ENCODE measurements at regions not wholly inside any gene's neighbourhood (a gene's known extent, or its start where the extent isn't known, plus 50 kb on each side); places are given as distances from the start of the nearest gene placed in this dataset.

DNA sequence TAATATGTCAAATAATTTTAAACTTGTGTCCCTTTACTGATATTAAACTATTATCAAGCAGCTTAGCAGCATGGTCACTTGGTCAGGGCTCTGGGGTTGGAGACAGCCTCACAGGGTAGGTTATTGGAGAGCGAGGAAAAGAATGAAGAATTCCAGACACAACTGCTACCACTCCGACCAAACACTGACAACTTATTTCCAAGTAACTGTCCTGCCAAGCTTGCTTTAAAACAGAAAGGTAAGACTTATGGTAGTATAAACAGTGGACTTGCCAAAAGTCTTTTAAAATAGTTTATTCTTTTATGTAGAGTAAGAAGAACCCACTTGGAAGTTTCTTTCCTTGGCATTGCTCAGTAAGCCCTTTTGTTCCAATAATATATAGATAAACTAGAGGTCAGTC is 364.1 kb downstream of the DEPDC1B start:
- DNase-seq, result no peak

DNA sequence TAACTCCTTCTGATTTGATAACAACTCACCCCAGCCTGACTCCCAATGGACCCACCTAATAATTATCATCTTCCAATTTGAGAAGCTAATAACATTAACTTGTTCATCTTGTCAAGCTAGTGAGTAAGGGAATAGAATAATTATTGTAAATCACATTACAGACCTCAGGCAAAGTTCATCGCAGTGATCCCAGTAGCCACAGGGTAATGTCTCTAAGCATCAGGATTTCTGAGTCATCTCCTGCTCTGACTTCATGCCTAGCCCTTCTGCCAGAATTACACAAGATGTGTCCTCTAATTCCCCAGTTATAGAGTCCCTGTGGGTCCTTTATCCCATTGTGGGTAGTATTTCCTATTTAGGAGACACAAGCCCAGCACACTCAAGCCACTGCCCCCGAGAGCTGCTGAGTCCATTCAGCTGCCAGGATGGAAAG is 365.7 kb downstream of the DEPDC1B start:
- DNase-seq, result no peak

DNA sequence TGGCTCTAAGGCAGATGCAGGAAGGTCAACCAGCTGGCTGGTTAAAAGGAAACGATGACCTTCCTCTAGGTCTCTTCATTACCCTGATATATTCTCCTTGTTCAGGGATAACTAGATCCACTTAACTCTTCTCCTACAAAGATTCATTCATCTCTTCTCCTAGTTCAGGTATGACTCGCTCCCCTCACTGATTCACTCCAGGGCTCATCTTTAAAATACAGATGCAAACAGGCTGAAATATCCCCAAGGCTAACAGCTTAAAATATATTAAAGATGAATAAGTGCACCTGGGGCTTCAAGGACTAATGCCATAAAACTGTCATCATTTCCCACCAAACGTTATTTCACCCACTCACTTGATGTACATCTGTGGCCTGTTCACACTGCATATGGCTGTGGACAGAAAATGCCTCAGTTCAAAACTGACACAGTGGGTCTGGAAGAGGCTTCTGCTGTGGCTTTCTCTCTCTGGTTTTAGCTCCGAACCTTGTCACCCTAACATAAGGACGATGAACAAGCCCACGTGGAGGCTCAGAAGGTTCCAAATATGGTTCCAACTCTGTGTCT is 366.9 kb downstream of the DEPDC1B start:
- no peak for DNase-seq

DNA sequence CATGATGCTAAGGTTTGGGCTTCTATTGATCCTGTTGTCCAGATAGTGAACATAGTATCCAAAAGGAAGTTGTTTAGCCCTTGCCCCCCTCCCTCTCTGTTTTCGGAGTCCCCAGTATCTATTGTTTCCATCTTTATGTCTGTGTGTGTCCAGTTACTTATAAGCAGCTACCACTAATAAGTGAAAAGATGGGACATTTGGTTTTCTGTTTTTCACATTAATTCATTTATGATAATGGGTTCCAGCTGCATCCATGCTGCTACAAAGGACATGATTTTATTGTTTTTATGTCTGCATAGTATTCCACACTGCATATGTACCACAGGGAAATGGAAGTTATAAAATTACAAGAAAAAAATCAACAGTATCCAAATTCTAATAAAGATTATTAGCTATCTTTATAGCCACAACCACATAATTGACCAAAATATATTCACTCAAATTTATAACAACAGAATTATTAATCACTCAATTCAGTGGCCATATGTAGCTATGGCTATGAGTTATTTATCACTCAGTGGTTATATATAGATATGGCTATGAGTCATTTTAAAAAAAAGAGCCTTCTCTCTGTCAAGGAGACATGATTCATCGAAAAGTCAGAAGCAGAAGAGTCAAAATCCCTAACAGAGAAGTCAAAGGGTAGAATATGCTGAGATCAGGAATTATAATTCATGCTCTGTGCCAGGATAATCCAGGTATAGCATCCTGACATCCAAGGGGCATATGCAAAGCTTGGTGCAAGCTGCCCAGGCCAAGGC is 367.5 kb downstream of the DEPDC1B start:
- DNase-seq, result no peak

DNA sequence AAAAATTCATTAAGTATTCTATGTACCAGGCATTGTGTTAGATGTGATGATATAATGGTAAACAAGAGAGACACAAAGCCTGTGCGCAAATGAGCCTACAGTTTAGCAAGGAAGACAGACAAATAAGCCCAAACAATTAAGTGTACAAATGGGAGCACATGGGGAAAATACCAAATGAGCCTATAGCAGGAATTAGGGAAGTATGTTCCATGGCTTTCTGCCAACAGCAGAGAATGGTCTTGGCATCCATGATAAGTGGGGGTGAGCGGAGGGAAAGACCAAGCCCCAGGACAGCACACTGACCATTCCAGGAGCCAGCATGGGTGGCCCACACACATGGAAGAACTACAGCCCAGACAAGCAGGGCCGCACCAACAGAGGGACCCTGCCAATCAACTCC is 369.7 kb downstream of the DEPDC1B start:
- DNase-seq, result no peak

DNA sequence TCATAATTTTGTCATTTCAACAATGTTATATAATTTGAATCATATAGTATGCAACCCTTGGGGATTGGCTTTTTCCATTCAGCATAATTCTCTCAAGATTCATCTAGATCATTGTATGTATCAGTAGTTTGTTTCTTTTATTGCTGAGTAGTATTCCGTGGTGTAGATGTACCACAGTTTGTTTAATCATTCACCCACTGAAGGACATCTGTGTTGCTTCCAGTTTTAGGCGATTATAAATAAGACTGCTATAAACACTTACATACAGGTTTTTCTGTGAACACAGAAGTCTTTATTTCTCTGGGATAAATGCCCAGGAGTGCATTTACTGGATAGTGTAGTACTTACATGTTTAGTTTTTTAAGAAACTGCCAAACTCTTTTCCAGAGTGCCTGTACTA is 374.1 kb downstream of the DEPDC1B start:
- DNase-seq, result no peak

DNA sequence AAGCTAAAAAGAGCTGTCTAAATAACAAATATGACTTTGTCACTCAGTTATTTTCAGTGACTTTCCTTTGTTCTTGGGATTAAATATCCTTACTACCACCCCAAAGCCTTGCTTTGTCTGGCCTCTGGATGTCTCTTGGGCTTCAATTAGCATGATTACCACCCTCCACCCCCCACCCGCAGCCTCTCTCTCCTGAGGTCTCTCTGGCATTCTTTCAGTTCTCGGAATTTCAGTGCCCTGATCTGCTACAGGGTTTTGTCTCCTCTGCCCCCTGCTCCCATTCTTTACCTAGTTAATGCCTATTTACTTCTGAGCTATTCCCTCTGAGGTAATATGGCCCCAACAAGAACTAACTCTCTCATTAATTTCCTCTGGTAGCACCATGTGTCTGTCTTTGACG is 376.4 kb downstream of the DEPDC1B start:
- no peak for DNase-seq

DNA sequence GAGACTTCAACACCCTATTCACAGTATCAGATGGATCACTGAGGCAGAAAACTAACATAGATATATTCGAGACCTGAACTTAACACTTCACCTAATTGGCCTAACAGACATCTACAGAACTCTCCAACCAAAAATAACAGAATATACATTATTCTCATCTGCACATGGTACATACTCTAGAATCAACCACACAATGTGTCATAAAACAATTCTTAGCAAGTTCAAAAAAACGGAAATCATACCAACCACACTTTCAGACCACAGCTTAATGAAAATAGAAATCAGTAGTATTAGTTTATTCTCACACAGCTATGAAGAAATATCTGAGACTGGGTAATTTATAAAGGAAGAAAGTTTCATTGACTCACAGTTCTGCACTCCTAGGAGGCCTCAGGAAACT is 387.9 kb downstream of the DEPDC1B start:
- DNase-seq, result no peak

DNA sequence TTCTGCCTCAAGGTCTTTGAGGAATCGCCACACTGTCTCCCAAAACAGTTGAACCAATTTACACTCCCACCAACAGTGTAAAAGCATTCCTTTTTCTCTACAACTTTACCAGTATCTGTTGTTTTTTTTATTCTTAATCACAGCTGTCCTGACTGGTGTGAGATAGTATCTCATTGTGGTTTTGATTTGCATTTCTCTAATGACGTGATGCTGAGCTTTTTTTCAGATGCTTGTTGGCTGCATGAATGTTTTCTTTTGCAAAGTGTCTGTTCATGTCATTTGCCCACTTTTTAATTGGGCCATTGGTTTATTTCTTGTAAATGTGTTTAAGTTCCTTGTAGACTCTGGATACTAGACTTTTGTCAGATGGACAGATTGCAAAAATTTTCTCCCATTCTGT is 400.0 kb downstream of the DEPDC1B start:
- DNase-seq, result no peak

DNA sequence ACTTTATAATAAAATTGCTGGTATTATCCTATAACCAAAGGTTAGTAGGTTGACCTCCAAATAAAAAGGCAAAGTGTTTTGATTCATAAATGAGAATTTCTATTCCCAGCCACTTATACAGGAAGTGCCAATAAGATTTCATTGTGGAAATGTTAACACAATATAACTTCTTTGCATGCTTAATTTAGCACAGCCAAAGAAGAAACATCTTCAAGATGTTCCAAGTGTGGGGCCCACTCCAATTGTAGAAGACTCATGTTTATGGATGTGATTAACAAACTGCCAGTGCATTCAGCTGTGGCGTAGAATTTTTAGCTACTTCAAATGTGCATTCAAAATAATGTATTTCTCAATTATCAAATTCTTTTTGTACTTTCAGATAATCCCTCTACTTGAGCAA is 402.3 kb downstream of the DEPDC1B start:
- DNase-seq, result no peak

DNA sequence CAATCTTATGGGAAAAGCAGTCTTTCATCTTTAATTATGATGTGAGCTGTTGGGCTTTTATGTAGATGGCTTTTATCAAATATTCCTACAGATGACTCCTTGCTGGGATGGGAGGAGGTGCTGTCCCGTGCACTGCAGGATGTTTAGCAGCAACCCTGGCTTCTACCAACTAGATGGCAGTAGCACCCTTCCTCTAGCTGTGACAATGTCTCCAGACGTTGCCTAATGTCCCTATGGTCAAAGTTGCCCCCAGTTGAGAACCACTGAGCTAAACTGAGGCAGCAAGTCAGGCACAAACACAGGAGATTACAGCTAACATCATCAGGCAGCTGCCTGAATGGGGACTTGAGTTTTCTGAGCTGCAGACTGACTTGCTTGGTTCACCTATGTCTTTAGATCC is 401.9 kb upstream of the PDE4D start:
- no peak for DNase-seq

DNA sequence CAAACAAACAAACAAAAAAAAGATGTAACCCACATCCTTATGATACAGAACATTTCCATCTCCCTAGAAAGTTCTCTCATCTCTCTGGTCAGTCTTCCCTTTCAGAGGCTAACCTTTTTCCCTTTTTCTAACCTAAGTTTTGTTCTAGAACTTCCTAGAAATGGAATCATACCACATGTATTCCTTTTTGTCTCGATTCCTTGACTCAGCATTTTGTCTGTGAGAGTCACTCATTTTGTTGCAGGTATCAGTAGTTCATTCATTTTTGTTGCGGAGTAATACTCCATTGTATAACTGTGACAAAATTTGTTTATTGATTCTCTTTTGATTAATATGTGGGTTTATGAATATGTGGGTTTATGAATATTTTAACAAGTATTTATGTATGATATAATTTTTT is 400.0 kb upstream of the PDE4D start:
- no peak for DNase-seq

DNA sequence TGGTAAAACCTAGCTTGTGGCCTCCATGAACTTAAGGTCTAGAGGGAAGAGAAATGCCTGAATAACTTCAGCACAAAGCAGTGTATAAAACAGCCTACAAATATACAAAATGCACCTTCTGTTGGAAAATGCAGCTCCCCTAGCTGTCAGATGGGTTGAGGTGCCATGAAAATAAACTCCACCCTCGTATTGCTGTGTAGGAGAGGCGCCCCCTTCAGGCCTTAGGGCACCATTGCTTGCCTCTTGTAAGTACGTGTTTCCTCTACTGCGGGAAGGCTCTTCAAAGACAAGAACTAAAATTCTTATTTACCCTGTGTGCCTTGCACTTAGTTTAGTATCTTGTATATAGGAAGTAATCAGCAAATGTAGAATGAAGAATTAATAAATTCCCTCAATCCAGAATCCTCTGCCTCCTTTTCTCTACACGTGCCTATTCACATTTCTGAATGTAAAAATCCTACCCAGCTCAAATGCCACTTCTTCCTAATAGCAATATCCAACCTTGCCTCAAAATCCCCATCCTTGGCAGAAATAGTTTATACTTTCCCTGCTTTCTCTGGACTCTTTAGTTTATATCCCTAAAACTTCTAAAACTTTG is 393.7 kb upstream of the PDE4D start:
- no peak for DNase-seq

DNA sequence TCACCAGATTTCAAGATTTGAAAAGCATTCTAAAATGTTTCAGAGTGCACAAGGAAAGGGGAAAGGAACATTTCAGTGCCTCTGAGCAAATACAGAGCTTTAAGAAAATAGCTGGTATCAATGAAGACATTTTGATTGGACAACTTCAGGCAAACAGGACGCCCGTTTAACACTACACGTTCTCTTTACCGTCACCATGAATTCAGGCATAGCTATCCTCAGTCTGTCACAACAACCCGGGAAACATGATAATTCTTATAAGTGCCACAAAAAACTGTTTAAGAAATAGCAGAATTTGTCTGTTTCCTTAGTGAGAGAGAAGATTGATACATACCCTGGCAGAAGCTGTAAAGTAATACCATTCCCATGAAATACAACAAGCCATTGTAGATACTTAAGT is 392.4 kb upstream of the PDE4D start:
- DNase-seq, result no peak

DNA sequence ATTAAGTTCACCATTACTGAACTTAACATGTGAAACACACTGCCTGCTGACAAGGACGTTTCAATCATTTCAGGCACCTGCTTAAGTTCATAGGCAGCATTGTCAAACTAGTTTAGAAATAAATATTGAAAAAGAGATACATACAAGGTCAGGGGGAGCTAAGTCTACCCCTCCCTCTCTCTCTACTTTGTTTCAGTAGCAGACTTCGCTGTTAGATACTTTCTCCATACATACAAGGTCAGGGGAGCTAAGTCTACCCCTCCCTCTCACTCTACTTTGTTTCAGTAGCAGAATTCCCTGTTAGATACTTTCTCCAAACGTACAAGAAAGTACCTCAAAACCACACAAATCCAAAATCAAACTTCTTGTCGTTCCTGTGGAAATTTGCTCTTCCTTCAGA is 387.4 kb upstream of the PDE4D start:
- DNase-seq, result no peak

DNA sequence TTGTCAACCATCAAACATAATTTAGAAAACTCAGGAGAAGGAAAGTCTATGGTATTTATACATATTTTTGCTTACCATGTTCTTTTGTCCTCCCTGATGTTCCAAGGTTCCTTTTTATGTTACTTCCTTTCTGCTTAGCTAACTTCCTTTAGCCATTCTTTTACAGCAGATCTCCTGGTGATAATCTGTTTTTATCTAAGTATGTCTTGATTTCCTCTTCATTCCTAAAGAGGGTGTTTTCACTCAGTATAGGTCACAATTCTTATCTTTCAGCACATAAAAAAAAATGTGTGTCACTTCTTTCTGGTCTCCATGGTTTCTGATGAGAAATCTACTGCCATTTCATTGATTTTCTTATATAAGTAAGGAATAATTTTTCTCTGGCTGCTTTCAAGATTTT is 384.4 kb upstream of the PDE4D start:
- no peak for DNase-seq

DNA sequence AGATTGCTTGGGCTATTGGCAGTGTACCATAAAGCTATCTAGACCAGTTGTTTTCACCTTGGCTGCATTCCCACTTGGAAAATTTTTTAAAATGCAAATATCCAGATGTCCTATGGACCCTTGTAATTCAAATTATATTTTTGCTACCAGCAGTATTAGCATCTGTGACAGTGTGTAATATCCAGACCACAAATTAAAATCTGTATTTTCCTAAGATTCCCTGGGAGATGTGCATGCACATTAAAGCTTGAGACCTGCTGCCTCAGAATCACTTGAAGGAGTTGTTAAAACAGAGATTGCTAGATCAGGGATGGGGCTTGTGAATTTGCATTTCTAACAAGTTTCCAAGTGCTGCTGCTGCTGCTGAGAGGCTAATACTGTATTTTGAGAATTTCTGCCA is 381.2 kb upstream of the PDE4D start:
- no peak for DNase-seq

DNA sequence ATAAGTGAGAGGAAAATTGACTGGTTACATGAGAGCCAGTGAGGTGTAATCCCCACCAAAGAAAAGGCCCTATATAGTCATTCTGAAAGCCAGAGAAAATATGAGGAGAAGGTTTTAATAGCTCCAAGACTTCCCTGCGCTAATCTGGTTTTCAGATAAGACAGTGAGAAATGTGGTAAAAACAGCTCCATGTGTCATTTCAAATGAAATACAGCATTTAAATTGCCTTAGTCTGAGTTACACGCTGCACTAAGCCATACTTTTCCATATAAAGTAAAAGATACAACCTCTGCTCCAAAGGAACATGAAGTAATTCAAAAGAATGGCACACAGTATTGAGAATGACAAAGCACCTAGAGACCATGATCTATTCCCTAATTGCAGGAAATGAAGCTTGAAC is 378.0 kb upstream of the PDE4D start:
- DNase-seq, result no peak

DNA sequence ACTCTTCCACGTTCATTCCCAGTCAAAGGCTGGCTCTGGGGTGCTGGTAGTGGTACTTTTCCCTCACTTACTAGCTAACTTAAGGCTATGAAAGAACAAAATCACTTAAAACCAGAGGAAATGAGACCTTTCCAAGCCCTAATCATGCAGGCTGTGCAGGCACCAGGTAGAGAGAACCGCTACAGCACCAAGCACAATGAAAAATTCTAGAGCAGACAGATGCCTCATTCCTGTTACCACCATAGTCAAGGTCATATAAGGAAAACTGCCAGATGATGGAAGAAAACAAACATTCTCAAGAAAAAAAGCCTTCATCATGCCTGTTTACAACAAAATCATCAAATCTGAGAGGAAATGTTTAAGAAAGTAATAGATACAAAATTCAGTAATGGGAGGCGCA is 374.4 kb upstream of the PDE4D start:
- DNase-seq, result no peak

DNA sequence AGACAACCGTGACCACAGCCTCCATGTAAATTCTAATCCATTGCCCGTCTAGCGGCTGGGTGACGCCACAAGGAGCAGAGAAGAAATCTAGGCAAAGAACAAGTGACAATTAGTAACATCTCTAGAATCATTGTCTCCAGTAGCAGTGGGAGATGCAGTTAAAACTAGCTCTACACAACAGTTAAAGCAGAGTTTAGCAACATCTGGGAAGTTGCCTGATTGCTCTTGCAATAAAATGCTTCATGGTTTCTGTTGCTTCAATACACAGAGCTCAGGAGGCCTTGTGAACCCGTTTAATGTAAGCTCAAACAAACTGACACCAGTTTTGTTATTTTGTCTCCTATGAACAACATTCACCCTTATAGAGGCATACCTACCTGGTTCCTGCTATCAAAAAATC is 369.8 kb upstream of the PDE4D start:
- DNase-seq, result no peak

DNA sequence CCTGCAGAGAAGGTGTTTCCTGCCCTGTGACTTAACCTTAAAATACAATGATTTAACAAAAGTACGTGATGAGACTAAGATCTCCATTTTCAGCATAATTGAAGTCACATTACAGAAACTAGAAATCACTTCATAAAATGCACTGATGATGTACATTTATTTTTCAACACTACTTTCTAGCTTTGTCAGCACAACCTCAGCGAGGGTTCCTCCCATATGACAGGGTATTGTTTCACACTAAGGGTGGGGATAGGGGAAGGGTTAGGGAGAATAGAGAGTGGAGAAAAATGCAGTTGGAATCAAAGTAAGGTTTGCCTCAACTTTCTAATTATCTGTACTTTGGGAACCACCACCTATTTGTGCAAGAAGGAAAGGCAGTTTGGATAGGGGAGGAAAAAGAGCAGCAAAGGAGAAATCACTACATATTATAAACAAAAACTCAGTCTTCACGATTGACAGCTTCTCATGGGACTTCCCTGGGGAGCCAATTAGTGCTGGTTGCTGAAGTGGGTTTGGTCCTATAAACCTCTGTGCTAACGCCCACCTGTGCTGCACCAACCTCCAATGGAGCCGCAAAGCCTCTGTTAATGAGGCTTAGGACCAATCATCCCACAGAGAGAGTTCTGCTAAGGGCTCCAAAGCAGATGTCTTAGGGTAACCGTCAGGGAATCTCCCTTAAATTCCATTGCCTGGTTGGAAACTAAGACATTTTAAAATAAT is 369.2 kb upstream of the PDE4D start:
- no peak for DNase-seq

DNA sequence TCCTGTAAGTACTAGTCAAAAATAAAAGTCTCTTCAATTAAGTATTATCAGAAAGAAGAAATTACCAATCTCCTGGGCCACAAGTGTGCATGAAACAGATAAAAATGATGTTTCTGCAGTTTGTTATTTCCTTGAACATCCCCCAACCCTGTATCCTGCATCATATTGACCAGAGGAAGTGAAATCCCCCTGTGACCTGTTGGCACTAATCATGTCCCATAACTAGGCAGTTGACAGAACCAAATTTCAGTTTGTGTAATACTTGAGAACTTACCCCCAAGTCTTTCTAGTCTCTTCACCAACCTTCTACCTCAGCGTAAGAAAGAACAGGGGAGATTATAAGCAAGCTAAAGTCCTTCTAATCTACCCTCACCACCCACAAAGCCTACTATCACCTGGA is 368.2 kb upstream of the PDE4D start:
- DNase-seq, result no peak

DNA sequence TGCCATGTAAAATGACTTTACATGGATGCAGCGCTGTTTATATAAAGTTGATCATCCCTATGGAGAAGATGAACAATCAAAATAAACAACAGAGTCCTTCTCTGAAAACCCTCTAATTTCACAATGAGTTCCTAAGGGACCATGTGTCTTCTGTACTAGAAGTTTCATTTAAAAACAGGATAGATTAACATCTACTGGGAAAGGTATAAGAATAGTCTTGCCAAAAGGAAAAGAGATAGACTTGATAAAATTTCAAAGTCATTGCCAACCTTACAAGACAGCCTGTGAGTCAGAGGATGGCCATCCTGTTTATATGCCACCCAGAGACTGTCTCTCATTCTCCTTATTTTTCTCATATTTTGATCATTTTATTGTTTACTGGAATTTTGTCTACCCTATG is 367.1 kb upstream of the PDE4D start:
- DNase-seq, result no peak
